Sigmoid colon (tissue), 6 donors: ENCODE measurements at regions not wholly inside any gene's neighbourhood (a gene's known extent, or its start where the extent isn't known, plus 50 kb on each side); places are given as distances from the start of the nearest gene placed in this dataset.

Experiments used
- DNase-seq: peaks from one replicate; pipeline ENCODE4 v3.0.0-alpha.2; 2019
- H3K27ac ChIP-seq, 4 donors: fragments of 200-600 bp; sonication (generic); one replicate each; pipeline ENCODE4 v1.5.1; 2016 to 2019; ENCODE audit warnings: mild to moderate bottlenecking in 1 of 4
- H3K27me3 ChIP-seq, 3 donors: fragments of 200-600 bp; sonication (generic); one replicate each; pipeline ENCODE4 v1.5.1; 2019; ENCODE audit warnings: mild to moderate bottlenecking in 1 of 3
- H3K36me3 ChIP-seq, 4 donors: fragments of 200-600 bp; sonication (generic); one replicate each; pipeline ENCODE4 v1.5.1; 2016 to 2019
- H3K4me1 ChIP-seq, 4 donors: fragments of 200-600 bp; sonication (generic); one replicate each; pipeline ENCODE4 v1.5.1; 2017 to 2019
- H3K4me3 ChIP-seq, 4 donors: fragments of 200-600 bp; sonication (generic); one replicate each; pipeline ENCODE4 v1.5.1; 2017 to 2019; ENCODE audit warnings: mild to moderate bottlenecking in 2 of 4, moderate library complexity in 1 of 4
- H3K9me3 ChIP-seq, 4 donors: fragments of 200-600 bp in 3 of 4; sonication (generic) in 3 of 4; one replicate each; pipeline versions ENCODE4 v1.5.1 to v1.6.1; 2013 to 2019
- CTCF ChIP-seq, 4 experiments: fragments of 450-650 bp in 3 of 4; fragments of 200-600 bp in 1 of 4; IDR thresholded peaks; one replicate each; pipeline ENCODE4 v1.5.1; 2016 to 2019; ENCODE audit warnings: antibody characterized with exemption in 4 of 4, mild to moderate bottlenecking in 3 of 4, moderate library complexity in 2 of 4
- EP300 ChIP-seq, 4 donors: sonication (generic); formaldehyde crosslinking; IDR thresholded peaks; one replicate each; pipeline ENCODE4 v1.6.1; 2017; ENCODE audit warnings: antibody characterized with exemption in 4 of 4
- POLR2A ChIP-seq, 2 donors: fragments of 450-650 bp; IDR thresholded peaks; one replicate each; pipeline ENCODE4 v1.6.1; 2016; ENCODE audit warnings: antibody characterized with exemption in 2 of 2, mild to moderate bottlenecking in 2 of 2, moderate library complexity in 2 of 2
- POLR2AphosphoS5 ChIP-seq, 4 donors: sonication (generic); formaldehyde crosslinking; IDR thresholded peaks; one replicate each; pipeline ENCODE4 v1.6.1; 2017; ENCODE audit warnings: antibody characterized with exemption in 4 of 4
- WGBS, 2 donors: extraction: QIAGEN DNeasy Blood & Tissue Kit; methylation state at CpG; one replicate each; pipeline ENCODE4 v1.1.7; 2013; 5-methylcytosine and 5-hydroxymethylcytosine counted together
- intact Hi-C: fragments of 100-400 bp; cut with DNase I; formaldehyde crosslinking; loops from one replicate; pipeline ENCODE4 v1.15.1; 2023
- donor health status: healthy with polysubstance abuse.
- donor health status: healthy.

- no peak overlapping the region for H3K27ac ChIP-seq
- TF ChIP-seq POLR2A (IDR thresholded peaks at IDR 0.05) = no peak
- TF ChIP-seq EP300 (IDR thresholded peaks at IDR 0.05) = no peak
- H3K9me3 ChIP-seq = peaks cover 0 to 5% (median 1%) of the 10 kb centered on the region in 4 donors
- H3K4me3 ChIP-seq = no peak overlapping the region
- intact Hi-C loops = no loop called here
- DNase-seq = no peak
- 21 to 56% methylated on average over 1 of the region's 1 CpG for WGBS, 2 donors
- H3K4me1 ChIP-seq = no peaks in the 10 kb centered on the region
- H3K27me3 ChIP-seq = no peaks in the 10 kb centered on the region
- H3K36me3 ChIP-seq = no peaks in the 10 kb centered on the region
Measured at GRCh38 chr2:226098861-226099745, 699.6 kb downstream of the NYAP2 start.

- Histone ChIP-seq H3K4me1 (no peaks in the 10 kb centered on the region), H3K27me3 (no peaks in the 10 kb centered on the region), H3K27ac (no peak overlapping the region), H3K4me3 (no peak overlapping the region), H3K9me3 (peaks cover 0 to 7% (median 1%) of the 10 kb centered on the region in 4 donors), H3K36me3 (no peaks in the 10 kb centered on the region)
- WGBS, 2 donors = 88 to 98% methylated on average over 1 of the region's 1 CpG
- TF ChIP-seq CTCF (IDR thresholded peaks at IDR 0.05) = no peak
- no peak for TF ChIP-seq POLR2AphosphoS5 (IDR thresholded peaks at IDR 0.05)
- TF ChIP-seq POLR2A (IDR thresholded peaks at IDR 0.05) = no peak
- TF ChIP-seq EP300 (IDR thresholded peaks at IDR 0.05) = no peak
- DNase-seq = no peak
- intact Hi-C loops = no loop called here
Measured at GRCh38 chr2:226095058-226095457, 695.5 kb downstream of the NYAP2 start.

GRCh38 chr2:226093364-226093763, 693.9 kb downstream of the NYAP2 start:
- TF ChIP-seq EP300 (IDR thresholded peaks at IDR 0.05) (no peak), CTCF (IDR thresholded peaks at IDR 0.05) (no peak), POLR2AphosphoS5 (IDR thresholded peaks at IDR 0.05) (no peak), POLR2A (IDR thresholded peaks at IDR 0.05) (no peak)
- no peak for DNase-seq
- Histone ChIP-seq H3K4me1 (no peaks in the 10 kb centered on the region), H3K4me3 (no peak overlapping the region), H3K36me3 (no peaks in the 10 kb centered on the region), H3K27me3 (no peaks in the 10 kb centered on the region), H3K9me3 (peaks cover 0 to 7% (median 0%) of the 10 kb centered on the region in 4 donors), H3K27ac (no peak overlapping the region)
- intact Hi-C loops = no loop called here
- 51 to 75% methylated on average over 2 of the region's 2 CpGs for WGBS, 2 donors

GRCh38 chr2:226088366-226088674, 688.8 kb downstream of the NYAP2 start:
- H3K27me3 ChIP-seq = no peaks in the 10 kb centered on the region
- peaks cover 0 to 2% (median 0%) of the 10 kb centered on the region in 4 donors for H3K9me3 ChIP-seq
- DNase-seq = no peak
- H3K4me3 ChIP-seq = no peak overlapping the region
- no peak overlapping the region for H3K27ac ChIP-seq
- no peaks in the 10 kb centered on the region for H3K36me3 ChIP-seq
- H3K4me1 ChIP-seq = no peaks in the 10 kb centered on the region
- intact Hi-C loops = no loop called here
- TF ChIP-seq POLR2A (IDR thresholded peaks at IDR 0.05) (no peak), POLR2AphosphoS5 (IDR thresholded peaks at IDR 0.05) (no peak), EP300 (IDR thresholded peaks at IDR 0.05) (no peak), CTCF (IDR thresholded peaks at IDR 0.05) (no peak)
- 74 to 79% methylated on average over 3 of the region's 3 CpGs for WGBS, 2 donors

GRCh38 chr2:226087505-226088365, 688.2 kb downstream of the NYAP2 start:
- Histone ChIP-seq H3K36me3 (no peaks in the 10 kb centered on the region), H3K27ac (no peak overlapping the region), H3K4me3 (no peak overlapping the region), H3K27me3 (no peaks in the 10 kb centered on the region), H3K4me1 (no peaks in the 10 kb centered on the region), H3K9me3 (no peaks in the 10 kb centered on the region)
- 80 to 90% methylated on average over 5 of the region's 5 CpGs for WGBS, 2 donors
- TF ChIP-seq CTCF (IDR thresholded peaks at IDR 0.05) (no peak), EP300 (IDR thresholded peaks at IDR 0.05) (no peak), POLR2A (IDR thresholded peaks at IDR 0.05) (no peak), POLR2AphosphoS5 (IDR thresholded peaks at IDR 0.05) (no peak)
- intact Hi-C loops = no loop called here
- no peak for DNase-seq
